AG09309 (cell line): ENCODE measurements at regions not wholly inside any gene's neighbourhood (a gene's known extent, or its start where the extent isn't known, plus 50 kb on each side); places are given as distances from the start of the nearest gene placed in this dataset.

ENCODE experiments used
- DNase-seq: peaks from one replicate; pipeline ENCODE4 v3.0.0-alpha.2; 2010; ENCODE audit warnings: low read depth
- H3K4me3 ChIP-seq: 2 replicates; pipeline ENCODE4 v1.5.1; 2011; ENCODE audit warnings: mild to moderate bottlenecking, low read depth, low read length, moderate library complexity; ENCODE audit not compliant: control insufficient read depth
- TF ChIP-seq, protein P1 (sequence below): IDR thresholded peaks from 2 replicates; pipeline ENCODE4 v1.5.1; 2011; ENCODE audit warnings: mild to moderate bottlenecking, low read depth, low read length, inconsistent platforms; ENCODE audit not compliant: insufficient read depth, control insufficient read depth; ENCODE audit errors: missing control alignments

DNA sequence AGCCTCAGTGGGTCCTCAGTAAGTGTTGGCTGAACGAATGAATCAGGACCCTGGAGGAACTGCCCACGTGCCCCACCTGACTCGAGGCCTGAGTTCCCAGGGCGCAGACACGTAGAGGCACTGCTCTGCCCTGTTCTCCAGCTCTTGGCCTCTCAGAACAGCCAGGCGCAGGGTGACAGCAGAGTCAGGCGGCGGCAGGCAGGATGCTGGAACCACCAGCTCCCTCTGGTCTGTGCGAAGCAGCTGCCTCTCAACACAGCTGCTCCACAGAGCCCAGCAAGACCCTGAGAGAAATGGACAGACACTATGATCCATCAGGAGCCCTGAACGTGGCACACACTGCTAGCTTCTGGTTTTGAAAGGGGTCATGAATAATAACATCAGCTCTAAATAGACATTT lies 53.1 kb upstream of the BCO1 start:
- DNase-seq = no peak
- TF ChIP-seq, protein P1, sequence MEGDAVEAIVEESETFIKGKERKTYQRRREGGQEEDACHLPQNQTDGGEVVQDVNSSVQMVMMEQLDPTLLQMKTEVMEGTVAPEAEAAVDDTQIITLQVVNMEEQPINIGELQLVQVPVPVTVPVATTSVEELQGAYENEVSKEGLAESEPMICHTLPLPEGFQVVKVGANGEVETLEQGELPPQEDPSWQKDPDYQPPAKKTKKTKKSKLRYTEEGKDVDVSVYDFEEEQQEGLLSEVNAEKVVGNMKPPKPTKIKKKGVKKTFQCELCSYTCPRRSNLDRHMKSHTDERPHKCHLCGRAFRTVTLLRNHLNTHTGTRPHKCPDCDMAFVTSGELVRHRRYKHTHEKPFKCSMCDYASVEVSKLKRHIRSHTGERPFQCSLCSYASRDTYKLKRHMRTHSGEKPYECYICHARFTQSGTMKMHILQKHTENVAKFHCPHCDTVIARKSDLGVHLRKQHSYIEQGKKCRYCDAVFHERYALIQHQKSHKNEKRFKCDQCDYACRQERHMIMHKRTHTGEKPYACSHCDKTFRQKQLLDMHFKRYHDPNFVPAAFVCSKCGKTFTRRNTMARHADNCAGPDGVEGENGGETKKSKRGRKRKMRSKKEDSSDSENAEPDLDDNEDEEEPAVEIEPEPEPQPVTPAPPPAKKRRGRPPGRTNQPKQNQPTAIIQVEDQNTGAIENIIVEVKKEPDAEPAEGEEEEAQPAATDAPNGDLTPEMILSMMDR = no peak
- H3K4me3 ChIP-seq = no peak overlapping the region

DNA sequence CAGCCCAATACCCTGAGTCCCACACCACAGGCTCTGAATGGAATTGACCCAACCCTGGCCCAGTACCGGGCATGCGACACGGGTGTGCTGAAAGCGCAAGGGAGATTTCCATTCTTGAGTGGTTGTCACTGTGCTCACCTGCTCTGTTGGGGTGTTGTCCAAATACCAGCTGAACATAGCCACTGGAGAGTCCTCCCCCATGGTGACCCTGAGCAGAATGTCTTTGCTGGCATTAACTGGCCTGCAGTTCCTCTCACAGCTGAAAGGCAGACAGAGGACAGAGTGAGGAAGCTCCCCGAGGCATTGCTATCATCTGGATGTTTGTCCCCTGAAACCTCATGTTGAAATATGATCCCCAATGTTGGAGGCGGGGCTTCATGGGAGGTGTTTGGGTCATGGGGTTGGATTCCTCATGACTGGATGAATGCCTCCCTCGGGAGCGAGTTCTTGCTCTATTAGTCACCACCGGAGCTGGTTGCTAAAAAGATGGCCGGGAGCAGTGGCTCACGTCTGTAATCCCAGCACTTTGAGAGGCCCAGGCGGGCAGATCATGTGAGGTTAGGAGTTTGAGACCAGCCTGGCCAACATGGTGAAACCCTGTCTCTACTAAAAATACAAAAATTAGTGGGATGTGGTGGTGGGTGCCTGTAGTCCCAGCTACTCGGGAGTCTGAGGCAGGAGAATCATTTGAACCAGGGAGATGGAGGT lies 57.3 kb upstream of the BCO1 start:
- TF ChIP-seq, protein P1 = no peak
- DNase-seq = peak; percentile 86
- no peak overlapping the region; the same call in 1 of the 2 replicates for H3K4me3 ChIP-seq

DNA sequence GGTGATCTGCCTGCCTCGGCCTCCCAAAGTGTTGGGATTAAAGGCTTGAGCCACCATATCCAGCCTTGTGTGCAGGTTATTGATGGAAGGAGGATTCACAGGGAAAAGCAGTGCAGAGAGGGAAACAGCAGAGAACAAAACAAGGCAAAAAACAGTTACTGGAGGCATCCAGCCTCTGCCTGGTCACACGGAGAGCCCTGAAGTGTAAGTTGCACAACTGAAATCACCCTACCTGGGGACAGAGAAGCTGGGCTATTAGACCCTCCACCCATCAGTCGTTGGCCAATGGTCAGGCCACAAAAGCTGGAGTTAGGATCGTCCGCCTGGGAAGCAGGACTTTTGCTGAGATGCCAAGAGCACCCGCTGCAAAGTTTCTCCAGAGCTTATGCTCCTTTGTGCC lies 57.9 kb upstream of the BCO1 start:
- TF ChIP-seq, protein P1 = no peak
- DNase-seq = no peak
- no peak overlapping the region for H3K4me3 ChIP-seq

DNA sequence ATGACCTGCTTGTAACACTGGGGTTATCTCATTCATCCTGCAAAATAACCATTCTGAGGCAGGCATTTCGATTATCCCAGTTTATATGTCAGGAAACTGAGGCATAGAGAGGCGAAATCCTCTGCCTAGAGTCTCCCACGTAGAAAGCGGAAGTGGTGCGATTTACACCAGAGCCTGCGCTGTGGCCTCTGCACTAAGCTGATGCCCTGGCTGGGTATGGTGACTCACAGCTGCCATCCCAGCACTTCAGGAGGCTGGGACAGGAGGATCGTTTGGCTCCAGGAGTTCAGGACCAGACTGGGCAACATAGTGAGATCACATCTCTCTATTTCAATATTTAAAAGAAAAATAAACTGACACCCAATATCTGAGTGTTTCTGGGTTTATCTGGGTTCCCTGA lies 59.3 kb upstream of the BCO1 start:
- TF ChIP-seq, protein P1 = no peak
- no peak overlapping the region for H3K4me3 ChIP-seq
- no peak for DNase-seq

DNA sequence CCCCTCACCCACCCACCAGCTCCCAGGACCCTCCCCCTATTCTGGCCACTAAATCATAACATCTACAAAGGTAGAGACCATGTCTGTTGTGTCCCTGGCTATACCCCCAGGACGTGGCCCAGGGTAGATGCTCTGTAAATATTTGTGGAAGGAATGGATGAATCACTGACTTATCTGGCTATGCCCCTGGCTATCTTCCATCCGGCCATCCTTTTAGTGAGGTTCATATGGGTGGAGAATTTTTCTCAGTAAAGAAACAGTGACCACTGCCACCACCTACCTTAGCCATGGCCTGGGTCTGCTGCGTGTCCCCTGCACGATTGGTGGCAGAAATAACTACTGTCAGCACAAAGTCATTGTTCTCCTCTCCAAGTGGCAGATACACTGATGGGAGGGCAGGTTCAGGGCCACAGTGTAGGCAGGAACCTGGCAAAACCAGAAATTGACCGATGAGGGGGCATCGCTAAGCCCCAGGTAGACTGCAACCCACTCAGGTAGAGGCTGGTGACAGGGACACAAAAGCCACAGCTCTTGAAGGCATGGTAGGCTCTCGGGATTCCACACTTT lies 63.1 kb upstream of the BCO1 start:
- no peak overlapping the region for H3K4me3 ChIP-seq
- peak; percentile 33 for DNase-seq
- TF ChIP-seq, protein P1 = no peak

DNA sequence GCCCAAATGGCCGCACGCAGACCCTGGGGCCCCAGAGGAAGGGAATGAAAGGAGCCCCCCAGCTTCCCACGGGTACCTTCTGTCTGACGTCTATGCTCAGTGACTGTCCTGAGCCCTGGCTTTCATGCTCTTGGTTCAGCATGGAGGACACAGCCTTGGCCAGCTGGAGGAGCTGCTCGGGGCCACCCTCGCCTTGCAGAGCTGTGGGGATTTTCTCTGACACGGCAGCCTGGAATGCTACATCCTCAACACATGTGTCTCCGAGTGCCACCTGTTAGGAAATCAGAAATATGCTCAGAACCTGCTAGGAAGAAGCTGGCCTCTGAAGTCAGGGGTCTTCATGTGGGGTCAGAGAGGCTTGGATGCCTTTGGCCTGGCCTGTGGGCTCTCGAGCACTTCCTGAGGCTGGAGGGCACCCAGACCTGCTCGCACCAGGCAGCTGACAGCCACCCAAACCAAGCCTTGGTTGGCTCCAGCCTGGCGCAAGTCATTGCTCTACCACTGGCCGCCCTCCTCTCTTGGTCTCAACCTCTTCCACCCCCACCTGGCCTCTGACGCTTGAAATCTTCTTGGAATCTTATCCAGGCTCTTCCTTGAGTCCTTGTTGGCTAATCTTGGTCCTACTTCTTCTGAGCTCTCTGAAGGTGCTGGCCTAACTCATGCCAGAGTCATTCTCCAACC lies 63.7 kb upstream of the BCO1 start:
- TF ChIP-seq, protein P1 = no peak
- no peak for DNase-seq
- H3K4me3 ChIP-seq = no peak overlapping the region
